Lung (tissue), 11 donors: ENCODE measurements at regions not wholly inside any gene's neighbourhood (a gene's known extent, or its start where the extent isn't known, plus 50 kb on each side); places are given as distances from the start of the nearest gene placed in this dataset.

Source experiments
- ATAC-seq: fragments of 200-7000 bp; cut with Tn5 transposase; one replicate; pipeline ENCODE4 v1.9.1; 2020; ENCODE audit warnings: moderate number of reproducible peaks; ENCODE audit not compliant: insufficient read depth, low FRiP score
- DNase-seq, 3 donors: peaks; one replicate each; pipeline ENCODE4 v3.0.0-alpha.2; 2013 to 2017
- H3K27ac ChIP-seq, 2 donors: one replicate each; pipeline ENCODE4 v1.5.1; 2013; ENCODE audit warnings: mild to moderate bottlenecking in 2 of 2, moderate library complexity in 2 of 2, control low read depth in 1 of 2, inconsistent platforms in 1 of 2, low read depth in 1 of 2, low read length in 1 of 2
- H3K27me3 ChIP-seq, 3 donors: one replicate each; pipeline ENCODE4 v1.5.1; 2013; ENCODE audit warnings: low read length in 2 of 3; ENCODE audit not compliant: control insufficient read depth in 3 of 3, insufficient read depth in 3 of 3
- H3K36me3 ChIP-seq, 4 donors: one replicate each; pipeline ENCODE4 v1.5.1; 2013; ENCODE audit warnings: low read length in 4 of 4, mild to moderate bottlenecking in 1 of 4, moderate library complexity in 1 of 4; ENCODE audit not compliant: control insufficient read depth in 4 of 4, insufficient read depth in 4 of 4
- H3K4me1 ChIP-seq, 5 donors: one replicate each; pipeline ENCODE4 v1.5.1; 2013; ENCODE audit warnings: low read length in 5 of 5, mild to moderate bottlenecking in 2 of 5, moderate library complexity in 1 of 5; ENCODE audit not compliant: control insufficient read depth in 5 of 5, insufficient read depth in 5 of 5
- H3K4me3 ChIP-seq: one replicate; pipeline ENCODE4 v1.5.1; 2013; ENCODE audit warnings: mild to moderate bottlenecking, control low read depth, moderate library complexity
- H3K9ac ChIP-seq, 2 donors: one replicate each; pipeline ENCODE4 v1.5.1; 2013; ENCODE audit warnings: low read length in 2 of 2, control low read depth in 1 of 2; ENCODE audit not compliant: insufficient read depth in 1 of 2
- H3K9me3 ChIP-seq, 4 donors: one replicate each; pipeline ENCODE4 v1.5.1; 2013; ENCODE audit warnings: low read length in 3 of 4, mild to moderate bottlenecking in 1 of 4, moderate library complexity in 1 of 4; ENCODE audit not compliant: control insufficient read depth in 4 of 4, insufficient read depth in 3 of 4
- CTCF ChIP-seq: IDR thresholded peaks from 2 replicates; pipeline ENCODE4 v1.5.1; 2012; ENCODE audit warnings: mild to moderate bottlenecking; ENCODE audit errors: control extremely low read depth, extremely low read depth
- WGBS, 2 donors: extraction: QIAGEN DNeasy Blood & Tissue Kit; methylation state at CpG; one replicate each; pipeline ENCODE4 v1.1.7; 2013; 5-methylcytosine and 5-hydroxymethylcytosine counted together
- donor health status: control.
- donor health status: control.
- donor health status: Bipolar disorder and iron deficiency.
- donor health status: healthy.
- donor health status: DM: yes; HTN: yes; CAD: no.

GRCh38 chr13:59247171-59247570 is 916.6 kb downstream of the DIAPH3 start:
- no peak overlapping the region for H3K9ac ChIP-seq
- no peak overlapping the region for H3K4me3 ChIP-seq
- ATAC-seq (no peak), DNase-seq (peak in 2 of 3 donors; percentile 40 to 57)
- H3K27me3 ChIP-seq = no peaks in the 10 kb centered on the region
- WGBS, 2 donors = 66 to 75% methylated on average over 5 of the region's 5 CpGs
- no peaks in the 10 kb centered on the region for H3K36me3 ChIP-seq
- no peak for TF ChIP-seq CTCF
- H3K9me3 ChIP-seq = no peaks in the 10 kb centered on the region
- H3K27ac ChIP-seq = no peak overlapping the region
- no peaks in the 10 kb centered on the region for H3K4me1 ChIP-seq

- Histone ChIP-seq H3K36me3 (no peaks in the 10 kb centered on the region), H3K27me3 (no peaks in the 10 kb centered on the region), H3K4me3 (no peak overlapping the region), H3K4me1 (no peaks in the 10 kb centered on the region), H3K27ac (no peak overlapping the region), H3K9me3 (no peaks in the 10 kb centered on the region), H3K9ac (no peak overlapping the region)
- 76 to 83% methylated on average over 5 of the region's 5 CpGs for WGBS, 2 donors
- no peak for TF ChIP-seq CTCF
- ATAC-seq (no peak), DNase-seq (peak in 2 of 3 donors; percentile 27 to 62)
These were observed 913.2 kb downstream of the DIAPH3 start for GRCh38 chr13:59250336-59251189.

- ATAC-seq = no peak
- H3K36me3 ChIP-seq = no peaks in the 10 kb centered on the region
- 86 to 92% methylated on average over 9 of the region's 9 CpGs for WGBS, 2 donors
These were observed 904.3 kb downstream of the DIAPH3 start for GRCh38 chr13:59259165-59260000.

More at GRCh38 chr13:59259165-59260000, 904.3 kb downstream of the DIAPH3 start:
- no peaks in the 10 kb centered on the region for H3K9me3 ChIP-seq
- no peak overlapping the region for H3K9ac ChIP-seq
- H3K27ac ChIP-seq = no peak overlapping the region
- no peaks in the 10 kb centered on the region for H3K4me1 ChIP-seq
- no peaks in the 10 kb centered on the region for H3K27me3 ChIP-seq
- no peak for DNase-seq
- H3K4me3 ChIP-seq = no peak overlapping the region
- TF ChIP-seq CTCF = no peak
